ENCODE measurements at regions not wholly inside any gene's neighbourhood (a gene's known extent, or its start where the extent isn't known, plus 50 kb on each side); places are given as distances from the start of the nearest gene placed in this dataset.

DNA sequence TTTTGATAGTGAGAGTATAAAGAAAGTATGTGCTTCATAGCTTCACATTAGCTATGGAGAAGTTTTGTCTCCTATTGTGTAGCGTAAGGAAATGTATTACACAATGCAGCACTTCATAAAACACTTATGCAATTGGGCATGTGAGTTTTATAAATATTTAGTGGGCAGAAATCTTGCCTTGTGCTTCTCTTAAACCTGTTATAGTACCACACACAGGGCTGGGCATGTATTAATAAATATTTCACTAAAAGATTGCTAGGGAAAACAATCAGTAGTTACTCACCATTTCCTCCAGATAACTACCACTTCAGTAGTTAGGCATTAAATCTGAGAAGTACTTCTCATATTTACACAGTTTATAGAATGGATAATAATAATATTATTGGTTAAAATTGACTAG lies 1080.8 kb upstream of the PIK3C3 start:
- Histone ChIP-seq H3K27ac (no peak overlapping the region), H3K9me3 (no peaks in the 10 kb centered on the region), H3K4me1 (no peaks in the 10 kb centered on the region), H3K36me3 (no peaks in the 10 kb centered on the region), H3K27me3 (no peaks in the 10 kb centered on the region), H3K4me3 (no peak overlapping the region)
- DNase-seq: no peak
- 79 to 81% methylated on average over 1 of the region's 1 CpG for WGBS, 2 donors
- TF ChIP-seq EP300 (IDR thresholded peaks at IDR 0.05): no peak
- no peak for TF ChIP-seq POLR2AphosphoS5 (IDR thresholded peaks at IDR 0.05)
- TF ChIP-seq POLR2A (IDR thresholded peaks at IDR 0.05): no peak
- TF ChIP-seq, protein P1, sequence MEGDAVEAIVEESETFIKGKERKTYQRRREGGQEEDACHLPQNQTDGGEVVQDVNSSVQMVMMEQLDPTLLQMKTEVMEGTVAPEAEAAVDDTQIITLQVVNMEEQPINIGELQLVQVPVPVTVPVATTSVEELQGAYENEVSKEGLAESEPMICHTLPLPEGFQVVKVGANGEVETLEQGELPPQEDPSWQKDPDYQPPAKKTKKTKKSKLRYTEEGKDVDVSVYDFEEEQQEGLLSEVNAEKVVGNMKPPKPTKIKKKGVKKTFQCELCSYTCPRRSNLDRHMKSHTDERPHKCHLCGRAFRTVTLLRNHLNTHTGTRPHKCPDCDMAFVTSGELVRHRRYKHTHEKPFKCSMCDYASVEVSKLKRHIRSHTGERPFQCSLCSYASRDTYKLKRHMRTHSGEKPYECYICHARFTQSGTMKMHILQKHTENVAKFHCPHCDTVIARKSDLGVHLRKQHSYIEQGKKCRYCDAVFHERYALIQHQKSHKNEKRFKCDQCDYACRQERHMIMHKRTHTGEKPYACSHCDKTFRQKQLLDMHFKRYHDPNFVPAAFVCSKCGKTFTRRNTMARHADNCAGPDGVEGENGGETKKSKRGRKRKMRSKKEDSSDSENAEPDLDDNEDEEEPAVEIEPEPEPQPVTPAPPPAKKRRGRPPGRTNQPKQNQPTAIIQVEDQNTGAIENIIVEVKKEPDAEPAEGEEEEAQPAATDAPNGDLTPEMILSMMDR (IDR thresholded peaks at IDR 0.05): no peak
- intact Hi-C loops (cut with DNase I): no loop called here

DNA sequence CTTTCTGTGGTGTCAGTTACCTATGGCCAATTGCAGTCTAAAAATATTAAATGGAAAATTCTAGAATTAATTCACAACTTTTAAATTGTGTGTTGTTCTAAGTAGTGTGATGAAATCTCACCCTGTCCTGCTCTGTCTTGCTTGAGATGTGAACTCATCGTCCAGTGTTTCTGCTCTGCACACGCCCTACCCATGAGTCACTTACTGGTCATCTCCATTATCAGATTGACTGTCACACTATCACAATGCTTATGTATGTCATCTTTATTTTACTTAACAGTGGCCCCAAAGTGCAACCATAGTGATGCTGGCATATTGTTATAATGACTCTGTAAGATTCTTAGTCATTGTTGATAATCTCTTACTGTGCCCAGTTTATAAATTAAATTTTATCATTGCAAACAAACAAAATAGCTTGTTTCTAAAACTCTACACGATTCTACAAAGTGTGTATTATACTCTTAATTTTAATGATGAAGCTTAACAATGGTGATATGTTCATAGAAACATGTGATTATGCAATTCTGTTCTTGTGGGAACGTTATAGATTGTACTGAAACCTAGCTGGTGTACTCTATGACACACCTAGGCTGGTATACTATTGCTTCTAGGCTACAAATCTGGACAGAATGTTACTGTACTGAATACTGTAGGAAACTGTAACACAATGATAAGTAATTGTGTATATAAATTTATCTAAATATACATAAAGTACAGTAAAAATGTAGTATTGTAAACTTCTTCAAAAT lies 1086.8 kb upstream of the PIK3C3 start:
- Histone ChIP-seq H3K4me1 (no peaks in the 10 kb centered on the region), H3K4me3 (no peak overlapping the region), H3K27me3 (no peaks in the 10 kb centered on the region), H3K9me3 (no peaks in the 10 kb centered on the region), H3K36me3 (no peaks in the 10 kb centered on the region), H3K27ac (no peak overlapping the region)
- DNase-seq: no peak
- intact Hi-C loops (cut with DNase I): no loop called here
- WGBS, 2 donors: 57 to 59% methylated on average over 4 of the region's 4 CpGs
- TF ChIP-seq POLR2A (IDR thresholded peaks at IDR 0.05) (no peak), EP300 (IDR thresholded peaks at IDR 0.05) (no peak)

DNA sequence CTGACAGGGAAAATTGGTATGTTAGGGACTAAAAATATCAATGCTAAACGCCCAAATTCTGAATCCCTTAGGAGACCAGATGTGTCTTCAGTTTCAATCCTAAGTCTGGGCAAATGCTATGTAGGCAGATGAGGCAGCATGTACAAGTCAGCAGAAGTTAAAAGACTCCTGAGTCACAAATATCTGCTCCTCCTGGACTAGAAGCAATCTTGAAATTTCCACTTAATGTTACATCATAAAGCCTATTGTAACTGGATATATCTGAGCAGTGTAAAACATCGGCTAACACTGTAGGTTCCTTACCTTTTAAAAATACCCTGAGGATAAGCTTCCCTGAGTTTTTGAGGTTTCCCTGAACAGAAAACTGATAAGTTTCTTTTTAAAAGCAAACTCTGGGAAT lies 1087.6 kb upstream of the PIK3C3 start:
- Histone ChIP-seq H3K36me3 (no peaks in the 10 kb centered on the region), H3K9me3 (no peaks in the 10 kb centered on the region), H3K27me3 (no peaks in the 10 kb centered on the region), H3K4me3 (no peak overlapping the region), H3K4me1 (no peaks in the 10 kb centered on the region), H3K27ac (no peak overlapping the region)
- TF ChIP-seq POLR2A (IDR thresholded peaks at IDR 0.05) (no peak), POLR2AphosphoS5 (IDR thresholded peaks at IDR 0.05) (no peak), EP300 (IDR thresholded peaks at IDR 0.05) (no peak)
- TF ChIP-seq, protein P1 (IDR thresholded peaks at IDR 0.05): no peak
- DNase-seq: no peak
- intact Hi-C loops (cut with DNase I): no loop called here
- 87 to 91% methylated on average over 2 of the region's 2 CpGs for WGBS, 2 donors

DNA sequence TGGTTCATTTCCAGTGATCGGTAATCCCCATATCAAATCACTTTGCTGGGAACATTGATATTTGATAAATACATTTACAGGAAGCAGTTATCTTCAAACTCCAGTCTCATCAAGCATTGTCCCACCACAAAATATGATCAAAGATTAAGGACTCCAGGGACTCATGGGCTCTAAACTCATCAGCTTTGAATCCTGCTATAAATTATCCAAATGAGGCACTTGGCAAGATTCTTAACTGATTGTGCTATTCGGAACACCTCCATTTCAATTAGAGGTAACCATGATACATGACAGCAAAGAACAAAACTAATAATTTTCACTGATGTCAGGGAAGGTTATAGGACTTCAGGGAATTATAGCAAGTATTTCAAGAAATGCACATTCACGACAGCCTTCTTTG lies 1088.1 kb upstream of the PIK3C3 start:
- TF ChIP-seq, protein P1 (IDR thresholded peaks at IDR 0.05): no peak
- TF ChIP-seq EP300 (IDR thresholded peaks at IDR 0.05) (no peak), POLR2A (IDR thresholded peaks at IDR 0.05) (no peak), POLR2AphosphoS5 (IDR thresholded peaks at IDR 0.05) (no peak)
- H3K9me3 ChIP-seq: no peaks in the 10 kb centered on the region
- no peaks in the 10 kb centered on the region for H3K36me3 ChIP-seq
- WGBS, 2 donors: 91 to 92% methylated on average over 3 of the region's 3 CpGs
- no peaks in the 10 kb centered on the region for H3K27me3 ChIP-seq
- no peaks in the 10 kb centered on the region for H3K4me1 ChIP-seq
- no peak overlapping the region for H3K4me3 ChIP-seq
- H3K27ac ChIP-seq: no peak overlapping the region
- intact Hi-C loops (cut with DNase I): no loop called here
- no peak for DNase-seq

DNA sequence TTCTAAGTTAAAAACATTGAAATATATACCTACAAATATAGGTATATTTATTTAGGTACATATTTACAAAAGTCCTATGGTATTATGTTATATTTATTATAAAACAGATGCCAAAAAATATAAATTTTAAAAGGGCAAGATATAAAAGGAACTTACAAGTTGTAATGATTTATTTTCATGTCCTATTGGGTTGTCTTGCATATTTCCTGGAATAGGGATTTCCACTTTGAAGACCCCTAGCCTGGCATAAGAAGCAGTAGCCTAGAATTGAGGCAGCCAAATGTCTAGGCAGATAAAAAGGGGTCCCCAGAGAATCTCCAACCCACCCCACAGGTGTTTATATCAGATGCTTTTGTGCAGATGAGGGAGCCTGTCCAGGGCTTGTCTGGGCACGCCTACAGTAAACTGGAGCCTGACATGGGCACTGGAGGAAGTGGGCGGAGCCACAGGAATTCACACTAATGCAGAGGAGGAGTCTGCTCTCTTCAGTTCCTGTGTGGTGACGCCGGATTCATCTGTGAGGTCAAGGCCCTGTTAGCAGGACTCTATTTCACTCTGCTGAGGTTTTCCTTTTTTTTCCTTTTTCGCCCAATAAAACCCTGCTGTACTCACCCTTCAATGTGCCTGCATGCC lies 1088.9 kb upstream of the PIK3C3 start:
- no peaks in the 10 kb centered on the region for H3K27me3 ChIP-seq
- no peaks in the 10 kb centered on the region for H3K9me3 ChIP-seq
- H3K4me3 ChIP-seq: no peak overlapping the region
- DNase-seq: no peak
- 71 to 89% methylated on average over 5 of the region's 5 CpGs for WGBS, 2 donors
- no peak overlapping the region for H3K27ac ChIP-seq
- intact Hi-C loops (cut with DNase I): no loop called here
- H3K4me1 ChIP-seq: no peaks in the 10 kb centered on the region
- H3K36me3 ChIP-seq: no peaks in the 10 kb centered on the region
- TF ChIP-seq, protein P1 (IDR thresholded peaks at IDR 0.05): no peak
- TF ChIP-seq POLR2AphosphoS5 (IDR thresholded peaks at IDR 0.05) (no peak), POLR2A (IDR thresholded peaks at IDR 0.05) (no peak), EP300 (IDR thresholded peaks at IDR 0.05) (no peak)

Data from sigmoid colon (tissue), 6 donors.